Nephron progenitor cell (in vitro differentiated cells): ENCODE measurements at regions not wholly inside any gene's neighbourhood (a gene's known extent, or its start where the extent isn't known, plus 50 kb on each side); places are given as distances from the start of the nearest gene placed in this dataset.

Experiments
- DNase-seq: peaks from one replicate; pipeline ENCODE4 v3.0.0; 2021
- H3K27ac Mint-ChIP-seq: 2 replicates; pipeline ENCODE4 v1.8.0; 2021; ENCODE audit warnings: mild to moderate bottlenecking, moderate library complexity, mixed read lengths
- H3K27me3 Mint-ChIP-seq: 2 replicates; pipeline ENCODE4 v1.8.0; 2021; ENCODE audit warnings: mild to moderate bottlenecking, low read depth, mixed read lengths; ENCODE audit not compliant: poor library complexity
- H3K36me3 Mint-ChIP-seq: 2 replicates; pipeline ENCODE4 v1.8.0; 2021; ENCODE audit warnings: low read depth, mixed read lengths
- H3K4me1 Mint-ChIP-seq: 2 replicates; pipeline ENCODE4 v1.8.0; 2021; ENCODE audit warnings: mixed read lengths
- H3K4me3 Mint-ChIP-seq: 2 replicates; pipeline ENCODE4 v1.8.0; 2021; ENCODE audit warnings: mild to moderate bottlenecking, moderate library complexity, mixed read lengths
- H3K9me3 Mint-ChIP-seq: 2 replicates; pipeline ENCODE4 v1.8.0; 2021; ENCODE audit warnings: mild to moderate bottlenecking, moderate library complexity, mixed read lengths
- TF ChIP-seq, protein P1 (sequence below): fragments of 200-600 bp; sonication (generic); IDR thresholded peaks from 2 replicates; pipeline ENCODE4 v1.5.0; 2021; ENCODE audit warnings: antibody characterized with exemption

DNA sequence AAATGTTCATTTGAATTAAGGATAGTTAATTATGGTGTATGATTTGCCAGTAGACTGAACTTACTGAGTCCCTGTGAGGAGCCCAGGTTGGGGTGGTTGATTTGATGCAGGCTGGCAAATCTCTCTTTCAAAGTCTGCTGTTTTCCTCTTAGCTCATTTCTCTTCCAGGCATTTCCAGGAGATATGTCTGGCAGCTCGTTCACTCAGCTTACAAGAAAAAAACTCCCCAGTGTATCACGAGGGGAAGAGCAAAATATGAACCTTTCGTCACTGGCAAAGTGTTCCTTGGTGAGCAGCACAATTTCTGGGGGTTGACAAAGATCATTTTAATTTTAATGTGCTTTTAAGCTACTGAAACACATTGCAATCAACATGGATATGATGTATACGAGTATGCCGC, 244.2 kb downstream of the CBLL2 start:
- no peaks in the 10 kb centered on the region for H3K36me3 Mint-ChIP-seq
- DNase-seq = no peak
- peaks cover under 1% of the 10 kb centered on the region for H3K9me3 Mint-ChIP-seq
- no peak overlapping the region for H3K27ac Mint-ChIP-seq
- TF ChIP-seq, protein P1, sequence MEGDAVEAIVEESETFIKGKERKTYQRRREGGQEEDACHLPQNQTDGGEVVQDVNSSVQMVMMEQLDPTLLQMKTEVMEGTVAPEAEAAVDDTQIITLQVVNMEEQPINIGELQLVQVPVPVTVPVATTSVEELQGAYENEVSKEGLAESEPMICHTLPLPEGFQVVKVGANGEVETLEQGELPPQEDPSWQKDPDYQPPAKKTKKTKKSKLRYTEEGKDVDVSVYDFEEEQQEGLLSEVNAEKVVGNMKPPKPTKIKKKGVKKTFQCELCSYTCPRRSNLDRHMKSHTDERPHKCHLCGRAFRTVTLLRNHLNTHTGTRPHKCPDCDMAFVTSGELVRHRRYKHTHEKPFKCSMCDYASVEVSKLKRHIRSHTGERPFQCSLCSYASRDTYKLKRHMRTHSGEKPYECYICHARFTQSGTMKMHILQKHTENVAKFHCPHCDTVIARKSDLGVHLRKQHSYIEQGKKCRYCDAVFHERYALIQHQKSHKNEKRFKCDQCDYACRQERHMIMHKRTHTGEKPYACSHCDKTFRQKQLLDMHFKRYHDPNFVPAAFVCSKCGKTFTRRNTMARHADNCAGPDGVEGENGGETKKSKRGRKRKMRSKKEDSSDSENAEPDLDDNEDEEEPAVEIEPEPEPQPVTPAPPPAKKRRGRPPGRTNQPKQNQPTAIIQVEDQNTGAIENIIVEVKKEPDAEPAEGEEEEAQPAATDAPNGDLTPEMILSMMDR = no peak
- H3K4me3 Mint-ChIP-seq = no peak overlapping the region
- no peaks in the 10 kb centered on the region for H3K4me1 Mint-ChIP-seq
- peaks cover 3% of the 10 kb centered on the region for H3K27me3 Mint-ChIP-seq

DNA sequence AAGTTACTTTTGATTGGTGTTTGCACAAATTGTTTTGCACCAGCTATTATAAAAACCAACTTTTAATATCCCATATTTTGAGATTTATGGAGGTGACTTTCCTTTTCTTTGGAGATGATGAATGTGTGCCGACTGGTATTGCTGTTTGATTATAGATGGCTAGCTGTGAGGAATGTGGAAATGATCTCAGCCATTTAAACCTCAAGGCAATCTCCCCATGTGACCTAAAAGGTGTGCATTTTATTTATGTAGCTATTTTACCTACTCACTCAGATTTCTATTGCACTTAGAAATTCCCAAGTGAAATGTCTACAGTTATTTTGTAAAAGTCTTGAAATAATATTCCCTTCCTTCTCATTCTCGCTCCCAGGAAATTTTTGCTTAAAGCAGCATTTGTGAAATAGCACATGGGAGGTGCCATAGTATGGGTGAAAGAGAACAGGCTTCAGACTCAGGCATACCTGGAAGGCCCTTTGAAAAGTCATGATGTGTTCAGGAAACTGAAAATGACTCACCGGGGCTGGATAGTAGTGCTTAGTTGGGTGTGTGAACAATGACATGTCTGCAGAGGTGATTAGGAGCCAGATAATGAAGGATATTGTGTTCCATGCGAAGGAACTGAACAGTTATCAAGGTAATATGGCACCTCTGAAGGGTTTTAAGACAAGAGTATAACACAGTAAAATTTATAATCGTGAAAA, 247.6 kb downstream of the CBLL2 start:
- TF ChIP-seq, protein P1 = no peak
- Mint-ChIP-seq H3K4me3 (no peak overlapping the region), H3K27ac (no peak overlapping the region), H3K36me3 (no peaks in the 10 kb centered on the region), H3K4me1 (no peaks in the 10 kb centered on the region), H3K9me3 (no peaks in the 10 kb centered on the region), H3K27me3 (peaks cover 3% of the 10 kb centered on the region)
- no peak for DNase-seq

DNA sequence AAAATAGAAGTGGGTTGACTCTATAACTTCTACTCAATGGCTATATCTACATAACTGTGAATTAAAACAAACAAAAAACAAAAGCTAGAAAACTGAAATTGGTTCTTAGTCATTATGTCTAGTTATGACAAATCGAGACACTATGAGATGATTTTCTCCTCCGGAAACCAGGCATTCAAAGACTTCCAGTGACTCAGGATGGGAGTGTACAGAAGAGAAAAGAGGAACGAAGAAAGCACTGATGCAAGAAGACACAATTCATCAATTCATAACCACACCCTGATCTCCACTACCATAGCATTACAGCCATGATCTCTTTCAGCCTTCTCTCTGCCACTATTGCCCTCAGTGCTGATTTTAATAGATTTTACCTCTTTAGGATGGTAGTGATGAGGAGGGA, 253.6 kb downstream of the CBLL2 start:
- Mint-ChIP-seq H3K9me3 (peaks cover 20% of the 10 kb centered on the region), H3K36me3 (no peaks in the 10 kb centered on the region), H3K4me1 (no peaks in the 10 kb centered on the region), H3K4me3 (no peak overlapping the region), H3K27ac (no peak overlapping the region), H3K27me3 (no peaks in the 10 kb centered on the region)
- no peak for DNase-seq
- TF ChIP-seq, protein P1 = no peak

DNA sequence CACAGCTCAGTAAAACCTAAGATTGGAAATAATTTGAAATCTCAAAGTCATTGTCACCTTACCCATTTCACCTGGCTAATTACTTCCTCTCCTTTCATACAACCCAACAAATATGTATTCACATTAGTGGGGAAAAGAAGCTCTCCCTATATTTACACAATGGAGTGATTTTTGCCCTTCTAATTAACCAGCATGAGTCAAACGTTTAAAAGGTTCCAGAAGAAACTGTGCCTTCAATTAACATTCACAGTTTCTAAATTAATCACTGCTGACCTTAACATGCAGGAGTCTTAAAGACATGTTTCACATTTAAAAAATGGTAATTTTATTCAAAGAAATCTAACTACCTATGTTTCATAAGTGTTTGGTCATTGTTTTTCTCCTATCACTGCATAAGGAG, 254.6 kb downstream of the CBLL2 start:
- Mint-ChIP-seq H3K4me3 (no peak overlapping the region), H3K27ac (no peak overlapping the region), H3K9me3 (peaks cover 25% of the 10 kb centered on the region), H3K4me1 (no peaks in the 10 kb centered on the region), H3K27me3 (no peaks in the 10 kb centered on the region), H3K36me3 (no peaks in the 10 kb centered on the region)
- no peak for DNase-seq
- TF ChIP-seq, protein P1 = no peak

DNA sequence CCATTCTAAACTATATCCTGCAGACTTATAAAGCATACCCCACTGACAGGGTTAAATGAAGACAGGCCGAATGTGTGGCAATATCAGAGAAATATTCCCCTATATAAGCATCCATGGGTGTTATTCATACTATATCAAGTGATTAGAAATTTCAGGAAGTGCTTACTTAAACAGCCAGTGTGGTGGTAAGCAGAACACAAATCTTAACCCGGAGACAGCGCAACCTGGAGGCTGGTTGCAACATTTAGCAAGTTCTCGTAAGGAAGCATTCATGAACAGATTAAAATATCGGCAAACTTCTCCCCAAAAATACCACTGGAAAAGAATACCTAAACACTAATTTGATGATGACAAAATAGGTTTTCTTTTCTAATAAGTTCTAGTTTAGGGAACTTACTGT, 261.2 kb downstream of the CBLL2 start:
- H3K36me3 Mint-ChIP-seq = no peaks in the 10 kb centered on the region
- H3K27ac Mint-ChIP-seq = no peak overlapping the region
- H3K4me1 Mint-ChIP-seq = peaks cover 12% of the 10 kb centered on the region
- peaks cover 27% of the 10 kb centered on the region for H3K9me3 Mint-ChIP-seq
- no peak for DNase-seq
- peaks cover 7% of the 10 kb centered on the region for H3K27me3 Mint-ChIP-seq
- TF ChIP-seq, protein P1 = no peak
- H3K4me3 Mint-ChIP-seq = no peak overlapping the region

DNA sequence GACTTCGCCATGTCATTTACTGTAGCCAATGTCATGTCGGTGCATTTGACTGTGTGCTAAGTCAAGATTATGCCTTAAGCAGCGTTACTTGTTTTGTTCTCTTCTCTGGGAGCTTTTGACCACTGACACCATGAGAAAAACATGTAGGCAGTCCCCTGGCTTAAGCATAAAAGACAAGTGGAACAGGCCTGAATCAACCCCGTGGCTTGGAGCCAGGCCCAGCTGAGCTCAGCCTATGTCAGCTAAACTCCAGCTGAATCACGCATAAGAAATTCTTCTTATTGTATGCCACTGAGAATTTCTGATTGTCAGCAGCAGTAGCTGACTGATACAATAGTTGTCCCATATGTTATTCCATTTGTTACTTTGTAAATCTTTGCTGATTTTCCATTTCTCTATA, 261.9 kb downstream of the CBLL2 start:
- Mint-ChIP-seq H3K4me1 (peaks cover 12% of the 10 kb centered on the region), H3K9me3 (peaks cover 23% of the 10 kb centered on the region), H3K27ac (no peak overlapping the region), H3K4me3 (no peak overlapping the region), H3K27me3 (peaks cover 11% of the 10 kb centered on the region), H3K36me3 (no peaks in the 10 kb centered on the region)
- TF ChIP-seq, protein P1 = no peak
- no peak for DNase-seq
